Sigmoid colon (tissue), 4 donors: ENCODE measurements at regions not wholly inside any gene's neighbourhood (a gene's known extent, or its start where the extent isn't known, plus 50 kb on each side); places are given as distances from the start of the nearest gene placed in this dataset.

Source experiments
- POLR2A ChIP-seq, 2 donors: fragments of 450-650 bp; IDR thresholded peaks; one replicate each; pipeline ENCODE4 v1.6.1; 2016; ENCODE audit warnings: antibody characterized with exemption in 2 of 2, mild to moderate bottlenecking in 2 of 2, moderate library complexity in 2 of 2
- POLR2AphosphoS5 ChIP-seq, 4 donors: sonication (generic); formaldehyde crosslinking; IDR thresholded peaks; one replicate each; pipeline ENCODE4 v1.6.1; 2017; ENCODE audit warnings: antibody characterized with exemption in 4 of 4

DNA sequence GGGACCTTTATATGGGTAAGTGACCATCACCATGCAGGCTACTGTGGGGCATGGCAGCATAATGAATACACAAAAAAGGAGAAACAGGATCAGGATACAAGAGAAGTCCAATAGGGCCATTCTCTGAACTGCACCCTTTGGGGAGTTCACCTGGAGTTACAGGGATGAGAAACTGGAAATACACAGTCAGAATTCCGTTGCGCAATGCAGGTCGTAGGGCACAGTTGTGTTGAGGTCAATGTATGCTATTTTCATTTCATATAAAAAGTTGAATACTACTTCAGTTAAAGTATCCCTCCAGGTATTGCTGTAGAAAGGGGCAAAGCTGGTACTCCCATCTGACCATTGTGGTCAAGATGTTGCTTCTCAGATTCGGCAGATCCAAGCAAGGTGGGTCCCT, 471.4 kb downstream of the DMRT2 start:
- TF ChIP-seq POLR2AphosphoS5 (IDR thresholded peaks at IDR 0.05): no peak
- no peak for TF ChIP-seq POLR2A (IDR thresholded peaks at IDR 0.05)
